ENCODE measurements at regions not wholly inside any gene's neighbourhood (a gene's known extent, or its start where the extent isn't known, plus 50 kb on each side); places are given as distances from the start of the nearest gene placed in this dataset.
A peak's percentile ranks its signal among the peaks of the same experiment; 100 is the strongest.

GRCh38 chr21:27306791-27307775 is 340.2 kb upstream of the ADAMTS5 start:
- H3K4me3 ChIP-seq = no peak overlapping the region
- no peak overlapping the region for H3K27ac ChIP-seq (ENCODE audit: low read depth in 1 of 2, low read length in 1 of 2)
- no peaks in the 10 kb centered on the region for H3K27me3 ChIP-seq (ENCODE audit: control insufficient read depth in 3 of 3, insufficient read depth in 3 of 3, low read length in 2 of 3)
- WGBS, 2 donors = 68 to 85% methylated on average over 4 of the region's 4 CpGs
- H3K36me3 ChIP-seq (ENCODE audit: control insufficient read depth in 4 of 4, insufficient read depth in 4 of 4, low read length in 4 of 4) = no peaks in the 10 kb centered on the region
- peak; percentile 46 to 98 (median 98) for DNase-seq
- H3K4me1 ChIP-seq (ENCODE audit: control insufficient read depth in 5 of 5, insufficient read depth in 5 of 5, low read length in 5 of 5) = peaks cover 0 to 15% (median 0%) of the 10 kb centered on the region in 5 donors
- ATAC-seq (ENCODE audit: insufficient read depth, low FRiP score) = no peak
- TF ChIP-seq, protein P1, sequence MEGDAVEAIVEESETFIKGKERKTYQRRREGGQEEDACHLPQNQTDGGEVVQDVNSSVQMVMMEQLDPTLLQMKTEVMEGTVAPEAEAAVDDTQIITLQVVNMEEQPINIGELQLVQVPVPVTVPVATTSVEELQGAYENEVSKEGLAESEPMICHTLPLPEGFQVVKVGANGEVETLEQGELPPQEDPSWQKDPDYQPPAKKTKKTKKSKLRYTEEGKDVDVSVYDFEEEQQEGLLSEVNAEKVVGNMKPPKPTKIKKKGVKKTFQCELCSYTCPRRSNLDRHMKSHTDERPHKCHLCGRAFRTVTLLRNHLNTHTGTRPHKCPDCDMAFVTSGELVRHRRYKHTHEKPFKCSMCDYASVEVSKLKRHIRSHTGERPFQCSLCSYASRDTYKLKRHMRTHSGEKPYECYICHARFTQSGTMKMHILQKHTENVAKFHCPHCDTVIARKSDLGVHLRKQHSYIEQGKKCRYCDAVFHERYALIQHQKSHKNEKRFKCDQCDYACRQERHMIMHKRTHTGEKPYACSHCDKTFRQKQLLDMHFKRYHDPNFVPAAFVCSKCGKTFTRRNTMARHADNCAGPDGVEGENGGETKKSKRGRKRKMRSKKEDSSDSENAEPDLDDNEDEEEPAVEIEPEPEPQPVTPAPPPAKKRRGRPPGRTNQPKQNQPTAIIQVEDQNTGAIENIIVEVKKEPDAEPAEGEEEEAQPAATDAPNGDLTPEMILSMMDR (IDR thresholded peaks at IDR 0.05; ENCODE audit: control extremely low read depth, extremely low read depth) = no peak
- no peak overlapping the region for H3K9ac ChIP-seq (ENCODE audit: insufficient read depth in 1 of 2, low read length in 2 of 2)
- no peaks in the 10 kb centered on the region for H3K9me3 ChIP-seq (ENCODE audit: control insufficient read depth in 4 of 4, insufficient read depth in 3 of 4, low read length in 3 of 4)

GRCh38 chr21:27306206-27306605 is 339.3 kb upstream of the ADAMTS5 start:
- no peak for ATAC-seq (ENCODE audit: insufficient read depth, low FRiP score)
- H3K9me3 ChIP-seq (ENCODE audit: control insufficient read depth in 4 of 4, insufficient read depth in 3 of 4, low read length in 3 of 4) = no peaks in the 10 kb centered on the region
- TF ChIP-seq, protein P1 (IDR thresholded peaks at IDR 0.05; ENCODE audit: control extremely low read depth, extremely low read depth) = no peak
- H3K4me1 ChIP-seq (ENCODE audit: control insufficient read depth in 5 of 5, insufficient read depth in 5 of 5, low read length in 5 of 5) = peaks cover 0 to 19% (median 0%) of the 10 kb centered on the region in 5 donors
- H3K27me3 ChIP-seq (ENCODE audit: control insufficient read depth in 3 of 3, insufficient read depth in 3 of 3, low read length in 2 of 3) = no peaks in the 10 kb centered on the region
- no peaks in the 10 kb centered on the region for H3K36me3 ChIP-seq (ENCODE audit: control insufficient read depth in 4 of 4, insufficient read depth in 4 of 4, low read length in 4 of 4)
- no peak overlapping the region for H3K27ac ChIP-seq (ENCODE audit: low read depth in 1 of 2, low read length in 1 of 2)
- H3K9ac ChIP-seq (ENCODE audit: insufficient read depth in 1 of 2, low read length in 2 of 2) = no peak overlapping the region
- DNase-seq = no peak
- no peak overlapping the region for H3K4me3 ChIP-seq

DNA sequence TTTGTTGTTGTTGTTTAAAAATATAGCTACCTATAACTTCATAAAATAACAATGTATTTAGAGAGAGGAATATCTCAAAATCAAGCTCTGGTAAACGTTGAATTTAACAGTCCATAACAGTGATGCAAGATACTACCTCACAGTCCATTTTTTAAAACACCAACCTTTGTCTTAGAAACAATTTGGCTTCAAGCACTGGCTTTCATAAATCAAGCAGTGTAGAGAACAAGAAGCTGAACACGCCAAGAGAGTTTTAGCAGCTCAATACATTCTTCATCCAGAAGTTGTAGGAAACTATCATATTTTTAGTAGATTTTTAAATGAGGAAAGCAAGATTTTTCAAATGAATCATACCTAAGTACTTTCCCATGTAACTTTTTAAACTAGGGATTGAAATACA is 334.3 kb upstream of the ADAMTS5 start:
- 63 to 76% methylated on average over 2 of the region's 2 CpGs for WGBS, 2 donors
- TF ChIP-seq, protein P1 (IDR thresholded peaks at IDR 0.05; ENCODE audit: control extremely low read depth, extremely low read depth) = no peak
- no peak overlapping the region for H3K9ac ChIP-seq (ENCODE audit: insufficient read depth in 1 of 2, low read length in 2 of 2)
- no peaks in the 10 kb centered on the region for H3K36me3 ChIP-seq (ENCODE audit: control insufficient read depth in 4 of 4, insufficient read depth in 4 of 4, low read length in 4 of 4)
- DNase-seq = peak in 2 of 3 donors; percentile 43 to 60
- peaks cover 0 to 4% (median 0%) of the 10 kb centered on the region in 4 donors for H3K9me3 ChIP-seq (ENCODE audit: control insufficient read depth in 4 of 4, insufficient read depth in 3 of 4, low read length in 3 of 4)
- H3K27me3 ChIP-seq (ENCODE audit: control insufficient read depth in 3 of 3, insufficient read depth in 3 of 3, low read length in 2 of 3) = no peaks in the 10 kb centered on the region
- H3K4me3 ChIP-seq = no peak overlapping the region
- ATAC-seq (ENCODE audit: insufficient read depth, low FRiP score) = no peak
- H3K27ac ChIP-seq (ENCODE audit: low read depth in 1 of 2, low read length in 1 of 2) = no peak overlapping the region
- peaks cover 0 to 11% (median 0%) of the 10 kb centered on the region in 5 donors for H3K4me1 ChIP-seq (ENCODE audit: control insufficient read depth in 5 of 5, insufficient read depth in 5 of 5, low read length in 5 of 5)

Data from lung (tissue), 11 donors.